Peyer's patch (tissue), 4 donors: ENCODE measurements at regions not wholly inside any gene's neighbourhood (a gene's known extent, or its start where the extent isn't known, plus 50 kb on each side); places are given as distances from the start of the nearest gene placed in this dataset.

Experiments
- POLR2A ChIP-seq, 2 donors: fragments of 450-650 bp; IDR thresholded peaks; one replicate each; pipeline ENCODE4 v1.5.1; 2017; ENCODE audit warnings: antibody characterized with exemption in 2 of 2, mild to moderate bottlenecking in 2 of 2, moderate library complexity in 2 of 2
- TF ChIP-seq, protein P1 (sequence below), 6 experiments: fragments of 450-650 bp in 4 of 6; fragments of 200-600 bp in 2 of 6; sonication (generic) in 1 of 6; IDR thresholded peaks; one replicate each; pipeline ENCODE4 v1.5.1; 2017 to 2019; ENCODE audit warnings: antibody characterized with exemption in 6 of 6, mild to moderate bottlenecking in 3 of 6, moderate library complexity in 1 of 6

- TF ChIP-seq, protein P1, sequence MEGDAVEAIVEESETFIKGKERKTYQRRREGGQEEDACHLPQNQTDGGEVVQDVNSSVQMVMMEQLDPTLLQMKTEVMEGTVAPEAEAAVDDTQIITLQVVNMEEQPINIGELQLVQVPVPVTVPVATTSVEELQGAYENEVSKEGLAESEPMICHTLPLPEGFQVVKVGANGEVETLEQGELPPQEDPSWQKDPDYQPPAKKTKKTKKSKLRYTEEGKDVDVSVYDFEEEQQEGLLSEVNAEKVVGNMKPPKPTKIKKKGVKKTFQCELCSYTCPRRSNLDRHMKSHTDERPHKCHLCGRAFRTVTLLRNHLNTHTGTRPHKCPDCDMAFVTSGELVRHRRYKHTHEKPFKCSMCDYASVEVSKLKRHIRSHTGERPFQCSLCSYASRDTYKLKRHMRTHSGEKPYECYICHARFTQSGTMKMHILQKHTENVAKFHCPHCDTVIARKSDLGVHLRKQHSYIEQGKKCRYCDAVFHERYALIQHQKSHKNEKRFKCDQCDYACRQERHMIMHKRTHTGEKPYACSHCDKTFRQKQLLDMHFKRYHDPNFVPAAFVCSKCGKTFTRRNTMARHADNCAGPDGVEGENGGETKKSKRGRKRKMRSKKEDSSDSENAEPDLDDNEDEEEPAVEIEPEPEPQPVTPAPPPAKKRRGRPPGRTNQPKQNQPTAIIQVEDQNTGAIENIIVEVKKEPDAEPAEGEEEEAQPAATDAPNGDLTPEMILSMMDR (IDR thresholded peaks at IDR 0.05), result no peak
- TF ChIP-seq POLR2A (IDR thresholded peaks at IDR 0.05), result no peak
Measured at GRCh38 chr4:115824630-115825029, 711.2 kb upstream of the NDST4 start.
